GM18873 (cell line): ENCODE measurements at regions not wholly inside any gene's neighbourhood (a gene's known extent, or its start where the extent isn't known, plus 50 kb on each side); places are given as distances from the start of the nearest gene placed in this dataset.

Experiments
- ATAC-seq: cut with Tn5 transposase; IDR thresholded peaks from one replicate; pipeline ENCODE4 v1.9.1; 2021; ENCODE audit warnings: mild to moderate bottlenecking, moderate library complexity, moderate number of reproducible peaks; ENCODE audit not compliant: unreplicated experiment, low FRiP score

- no peak for ATAC-seq
Observed at GRCh38 chr1:4530166-4530785, 124.1 kb upstream of the AJAP1 start.

GRCh38 chr1:4531842-4532241, 122.6 kb upstream of the AJAP1 start:
- ATAC-seq, result no peak

GRCh38 chr1:4532656-4533055, 121.8 kb upstream of the AJAP1 start:
- no peak for ATAC-seq

- ATAC-seq, result no peak
Observed at GRCh38 chr1:4546911-4547310, 107.5 kb upstream of the AJAP1 start.

- no peak for ATAC-seq
Observed at GRCh38 chr1:4549930-4550329, 104.5 kb upstream of the AJAP1 start.

- ATAC-seq, result no peak
Observed at GRCh38 chr1:4550941-4551340, 103.5 kb upstream of the AJAP1 start.

GRCh38 chr1:4551706-4552105, 102.7 kb upstream of the AJAP1 start:
- ATAC-seq, result no peak

- ATAC-seq, result no peak
Observed at GRCh38 chr1:4553761-4554160, 100.6 kb upstream of the AJAP1 start.

- no peak for ATAC-seq
Observed at GRCh38 chr1:4554271-4554865, 100.0 kb upstream of the AJAP1 start.

- no peak for ATAC-seq
Observed at GRCh38 chr1:4557949-4558348, 96.5 kb upstream of the AJAP1 start.

GRCh38 chr1:4561205-4561604, 93.2 kb upstream of the AJAP1 start:
- no peak for ATAC-seq

GRCh38 chr1:4562321-4562720, 92.1 kb upstream of the AJAP1 start:
- ATAC-seq, result no peak

GRCh38 chr1:4563586-4563985, 90.8 kb upstream of the AJAP1 start:
- ATAC-seq, result no peak

GRCh38 chr1:4564051-4564450, 90.4 kb upstream of the AJAP1 start:
- ATAC-seq, result no peak

GRCh38 chr1:4565166-4565565, 89.2 kb upstream of the AJAP1 start:
- no peak for ATAC-seq

GRCh38 chr1:4565801-4566449, 88.5 kb upstream of the AJAP1 start:
- ATAC-seq, result no peak

- no peak for ATAC-seq
Observed at GRCh38 chr1:4571263-4571662, 83.1 kb upstream of the AJAP1 start.

- ATAC-seq, result no peak
Observed at GRCh38 chr1:4573526-4573925, 80.9 kb upstream of the AJAP1 start.

GRCh38 chr1:4581807-4582206, 72.6 kb upstream of the AJAP1 start:
- ATAC-seq, result no peak

- ATAC-seq, result no peak
Observed at GRCh38 chr1:4584449-4584848, 70.0 kb upstream of the AJAP1 start.

- ATAC-seq, result no peak
Observed at GRCh38 chr1:4585216-4585615, 69.2 kb upstream of the AJAP1 start.

GRCh38 chr1:4585705-4586104, 68.7 kb upstream of the AJAP1 start:
- no peak for ATAC-seq
